ENCODE measurements at regions not wholly inside any gene's neighbourhood (a gene's known extent, or its start where the extent isn't known, plus 50 kb on each side); places are given as distances from the start of the nearest gene placed in this dataset.

GRCh38 chr12:94070520-94070919 is 77.9 kb upstream of the PLXNC1 start:
- DNase-seq: no peak

GRCh38 chr12:94071258-94071657 is 77.1 kb upstream of the PLXNC1 start:
- DNase-seq: no peak

GRCh38 chr12:94073441-94074051 is 74.8 kb upstream of the PLXNC1 start:
- DNase-seq: no peak

- DNase-seq: peak; percentile 82
Observed at GRCh38 chr12:94074216-94074979, 74.0 kb upstream of the PLXNC1 start.

GRCh38 chr12:94074980-94075629 is 73.3 kb upstream of the PLXNC1 start:
- peak; percentile 68 for DNase-seq

- no peak for DNase-seq
Observed at GRCh38 chr12:94077209-94077608, 71.2 kb upstream of the PLXNC1 start.

GRCh38 chr12:94078138-94078723 is 70.1 kb upstream of the PLXNC1 start:
- DNase-seq: no peak

GRCh38 chr12:94078736-94079509 is 69.5 kb upstream of the PLXNC1 start:
- DNase-seq: no peak

GRCh38 chr12:94079566-94080340 is 68.6 kb upstream of the PLXNC1 start:
- no peak for DNase-seq

- DNase-seq: no peak
Observed at GRCh38 chr12:94080341-94081009, 67.9 kb upstream of the PLXNC1 start.

- no peak for DNase-seq
Observed at GRCh38 chr12:94082690-94083089, 65.7 kb upstream of the PLXNC1 start.

GRCh38 chr12:94089891-94090290 is 58.5 kb upstream of the PLXNC1 start:
- no peak for DNase-seq

GRCh38 chr12:94091624-94092023 is 56.8 kb upstream of the PLXNC1 start:
- no peak for DNase-seq

GRCh38 chr12:94092516-94093241 is 55.7 kb upstream of the PLXNC1 start:
- no peak for DNase-seq

GRCh38 chr12:94094700-94095099 is 53.7 kb upstream of the PLXNC1 start:
- DNase-seq: no peak

- no peak for DNase-seq
Observed at GRCh38 chr12:94095618-94096017, 52.8 kb upstream of the PLXNC1 start.

GRCh38 chr12:94098466-94098865 is 49.9 kb upstream of the PLXNC1 start:
- DNase-seq: no peak

Data from right hindlimb (tissue), 1 donor.